ENCODE measurements at regions not wholly inside any gene's neighbourhood (a gene's known extent, or its start where the extent isn't known, plus 50 kb on each side); places are given as distances from the start of the nearest gene placed in this dataset.

GRCh38 chr5:120843390-120843980 lies 379.4 kb downstream of the PRR16 start:
- no peak overlapping the region for H3K4me2 ChIP-seq (ENCODE audit: low read length)
- no peaks in the 10 kb centered on the region for H3K4me1 ChIP-seq (ENCODE audit: control insufficient read depth in 1 of 2, insufficient read depth in 2 of 2, low read length in 2 of 2)
- H3K9me2 ChIP-seq (ENCODE audit: insufficient read depth) = no peaks in the 10 kb centered on the region
- CTCF ChIA-PET = no interaction called here
- no peaks in the 10 kb centered on the region for H3K27me3 ChIP-seq (ENCODE audit: insufficient read depth, low read length)
- ATAC-seq = no peak
- no TSS peak for BruUV-seq (replicated peaks)
- DNase-seq (ENCODE audit: low read depth, low spot score) = no peak
- RAD21 ChIA-PET (ENCODE audit: low non-redundant PET in 1 of 2, low total read pairs in 2 of 2, uncharacterized antibody in 2 of 2, unreplicated experiment in 2 of 2) = no interaction called here
- no peak overlapping the region for H3K4me3 ChIP-seq (replicated peaks in 1 of 2; ENCODE audit: low read depth in 1 of 2, low read length in 2 of 2)
- no peak overlapping the region for H2AFZ ChIP-seq (ENCODE audit: low read depth, low read length, poor library complexity, severe bottlenecking)
- no peak overlapping the region for H3K27ac ChIP-seq (ENCODE audit: low read depth, low read length)
- no peaks in the 10 kb centered on the region for H4K20me1 ChIP-seq (ENCODE audit: insufficient read depth)
- intact Hi-C loops (cut with micrococcal nuclease) = no loop called here
- TF ChIP-seq ZBTB33 (IDR thresholded peaks at IDR 0.05; ENCODE audit: extremely low read depth, insufficient replicate concordance, low read length) = no peak
- no peak for TF ChIP-seq EZH2phosphoT487 (IDR thresholded peaks at IDR 0.05; ENCODE audit: borderline replicate concordance)
- TF ChIP-seq ZFX (IDR thresholded peaks at IDR 0.05) = no peak
- TF ChIP-seq CEBPB (IDR thresholded peaks at IDR 0.05; ENCODE audit: low read depth) = no peak
- no peak for TF ChIP-seq TCF7L2 (IDR thresholded peaks at IDR 0.05; ENCODE audit: borderline replicate concordance, extremely low read depth, insufficient read depth, insufficient read length)
- no peaks in the 10 kb centered on the region for H3K79me2 ChIP-seq (ENCODE audit: insufficient read depth, low read length)
- H3K9ac ChIP-seq (ENCODE audit: low read length) = no peak overlapping the region
- POLR2A ChIA-PET = no interaction called here
- no peaks in the 10 kb centered on the region for H3K36me3 ChIP-seq (ENCODE audit: control insufficient read depth in 1 of 2, insufficient read depth in 2 of 2, low read length in 2 of 2)
- H3K9me3 ChIP-seq (ENCODE audit: control insufficient read depth in 1 of 2, insufficient read depth in 1 of 2, low read depth in 1 of 2, low read length in 2 of 2) = no peaks in the 10 kb centered on the region

- Histone ChIP-seq H2AFZ (ENCODE audit: low read depth, low read length, poor library complexity, severe bottlenecking) (no peak overlapping the region), H3K79me2 (ENCODE audit: insufficient read depth, low read length) (no peaks in the 10 kb centered on the region), H3K36me3 (ENCODE audit: control insufficient read depth in 1 of 2, insufficient read depth in 2 of 2, low read length in 2 of 2) (no peaks in the 10 kb centered on the region), H3K9me2 (ENCODE audit: insufficient read depth) (no peaks in the 10 kb centered on the region), H3K9ac (ENCODE audit: low read length) (no peak overlapping the region), H3K9me3 (ENCODE audit: control insufficient read depth in 1 of 2, insufficient read depth in 1 of 2, low read depth in 1 of 2, low read length in 2 of 2) (no peaks in the 10 kb centered on the region), H3K27ac (ENCODE audit: low read depth, low read length) (no peak overlapping the region), H3K4me2 (ENCODE audit: low read length) (no peak overlapping the region), H3K4me1 (ENCODE audit: control insufficient read depth in 1 of 2, insufficient read depth in 2 of 2, low read length in 2 of 2) (no peaks in the 10 kb centered on the region), H3K4me3 (replicated peaks in 1 of 2; ENCODE audit: low read depth in 1 of 2, low read length in 2 of 2) (no peak overlapping the region), H3K27me3 (ENCODE audit: insufficient read depth, low read length) (no peaks in the 10 kb centered on the region), H4K20me1 (ENCODE audit: insufficient read depth) (no peaks in the 10 kb centered on the region)
- CTCF ChIA-PET = no interaction called here
- intact Hi-C loops (cut with micrococcal nuclease) = no loop called here
- RAD21 ChIA-PET (ENCODE audit: low non-redundant PET in 1 of 2, low total read pairs in 2 of 2, uncharacterized antibody in 2 of 2, unreplicated experiment in 2 of 2) = no interaction called here
- POLR2A ChIA-PET = no interaction called here
- BruUV-seq (replicated peaks) = no TSS peak
- DNase-seq (ENCODE audit: low read depth, low spot score) (no peak), ATAC-seq (no peak)
- TF ChIP-seq EGR1 (IDR thresholded peaks at IDR 0.05; ENCODE audit: low read depth) = no peak
- TF ChIP-seq CEBPB (IDR thresholded peaks at IDR 0.05; ENCODE audit: low read depth) = no peak
- no peak for TF ChIP-seq POLR2A (IDR thresholded peaks at IDR 0.05; ENCODE audit: borderline replicate concordance, extremely low read depth, insufficient read depth, insufficient read length)
- no peak for TF ChIP-seq ZFX (IDR thresholded peaks at IDR 0.05)
- no peak for TF ChIP-seq MAX (IDR thresholded peaks at IDR 0.05)
- TF ChIP-seq RAD21 (IDR thresholded peaks at IDR 0.05; ENCODE audit: low read depth) = no peak
- TF ChIP-seq ELF1 (IDR thresholded peaks at IDR 0.05; ENCODE audit: borderline replicate concordance, low read depth) = no peak
- no peak for TF ChIP-seq SRF (IDR thresholded peaks at IDR 0.05; ENCODE audit: low read depth)
- no peak for TF ChIP-seq CBX3 (IDR thresholded peaks at IDR 0.05; ENCODE audit: low read depth)
- TF ChIP-seq EZH2phosphoT487 (IDR thresholded peaks at IDR 0.05; ENCODE audit: borderline replicate concordance) = no peak
- TF ChIP-seq FOSL1 (IDR thresholded peaks at IDR 0.05; ENCODE audit: low read depth) = no peak
- TF ChIP-seq ZBTB33 (IDR thresholded peaks at IDR 0.05; ENCODE audit: extremely low read depth, insufficient replicate concordance, low read length) = no peak
- no peak for TF ChIP-seq YY1 (IDR thresholded peaks at IDR 0.05; ENCODE audit: extremely low read depth, insufficient replicate concordance, low read depth, low read length)
- no peak for TF ChIP-seq SP1 (IDR thresholded peaks at IDR 0.05; ENCODE audit: low read depth)
Measured at GRCh38 chr5:120848883-120849282, 384.8 kb downstream of the PRR16 start.

Measured in HCT116 (cell line).